HUES6 (cell line): ENCODE measurements at regions not wholly inside any gene's neighbourhood (a gene's known extent, or its start where the extent isn't known, plus 50 kb on each side); places are given as distances from the start of the nearest gene placed in this dataset.
"Not testable (repeated sequence)": the region's sequence is repeated elsewhere in the genome, so short reads cannot be mapped to it uniquely, and the experiment has no call there.

Source experiments
- H3K27ac ChIP-seq: 2 replicates; pipeline ENCODE4 v1.7.0; 2013; ENCODE audit warnings: low read depth, mild to moderate bottlenecking, low read length, inconsistent platforms
- H3K27me3 ChIP-seq: 2 replicates; pipeline ENCODE4 v1.6.1; 2013; ENCODE audit warnings: low read length; ENCODE audit not compliant: control insufficient read depth, insufficient read depth
- H3K36me3 ChIP-seq: 2 replicates; pipeline ENCODE4 v1.6.1; 2013; ENCODE audit warnings: low read length; ENCODE audit not compliant: control insufficient read depth, insufficient read depth
- H3K4me1 ChIP-seq: 2 replicates; pipeline ENCODE4 v1.6.1; 2013; ENCODE audit warnings: low read length; ENCODE audit not compliant: control insufficient read depth, insufficient read depth
- H3K4me3 ChIP-seq: 2 replicates; pipeline ENCODE4 v1.5.1; 2013; ENCODE audit warnings: low read depth, low read length
- H3K9ac ChIP-seq: one replicate; pipeline ENCODE4 v1.6.1; 2013; ENCODE audit warnings: mild to moderate bottlenecking, low read length
- H3K9me3 ChIP-seq: 2 replicates; pipeline ENCODE4 v1.6.1; 2013; ENCODE audit warnings: low read depth, low read length; ENCODE audit not compliant: control insufficient read depth, insufficient read depth

DNA sequence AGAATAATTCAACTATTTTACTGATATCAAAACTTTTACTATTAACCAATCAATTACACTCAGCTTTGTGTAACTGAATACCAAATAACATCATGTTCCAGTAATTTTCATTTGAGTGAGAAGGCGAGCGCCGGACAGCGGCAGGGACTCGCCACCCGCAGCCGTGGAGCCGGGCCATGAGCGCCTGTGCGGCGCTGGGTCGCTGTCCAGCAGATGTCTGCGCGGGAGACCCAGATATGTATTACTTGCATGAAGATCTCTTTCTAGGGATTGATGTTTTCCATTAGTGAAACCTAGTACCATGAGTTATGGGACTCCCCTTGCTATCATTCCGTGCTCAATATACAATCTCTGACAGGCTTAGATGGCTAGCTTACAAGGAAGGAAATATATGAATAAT lies 245.1 kb upstream of the PRSS16 start:
- H3K27ac ChIP-seq, result no peak overlapping the region
- no peak overlapping the region for H3K4me3 ChIP-seq
- no peaks in the 10 kb centered on the region for H3K4me1 ChIP-seq
- 0 out of 2 replicates have a peak, but pooled peaks cover 4% of the 10 kb centered on the region for H3K9me3 ChIP-seq
- H3K36me3 ChIP-seq, result no peaks in the 10 kb centered on the region
- H3K9ac ChIP-seq, result no peak overlapping the region
- no peaks in the 10 kb centered on the region for H3K27me3 ChIP-seq

DNA sequence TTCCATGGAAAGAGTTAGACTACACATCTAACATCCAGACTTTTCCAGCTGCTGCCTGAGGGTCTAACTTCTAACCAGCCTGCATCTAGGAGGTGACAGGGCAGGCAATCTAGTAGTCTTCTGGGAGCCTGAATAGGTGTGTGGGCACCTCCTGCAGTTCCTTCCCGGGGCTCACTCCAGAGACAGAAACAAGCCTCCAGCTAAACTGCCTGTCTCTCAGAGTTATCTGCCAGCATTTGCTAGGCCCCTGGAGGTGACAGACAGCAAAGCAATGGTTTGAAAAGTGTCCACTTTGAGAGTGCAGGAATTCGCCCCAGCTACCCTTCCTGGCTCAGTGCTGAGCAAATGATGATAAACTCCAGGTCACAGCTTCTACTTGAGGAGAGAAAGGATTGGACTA lies 240.5 kb upstream of the PRSS16 start:
- Histone ChIP-seq H3K9ac (no peak overlapping the region), H3K9me3 (peaks cover 13% of the 10 kb centered on the region), H3K27me3 (no peaks in the 10 kb centered on the region), H3K4me3 (no peak overlapping the region), H3K4me1 (no peaks in the 10 kb centered on the region), H3K27ac (no peak overlapping the region), H3K36me3 (no peaks in the 10 kb centered on the region)

GRCh38 chr6:27008613-27009012 lies 238.9 kb upstream of the PRSS16 start:
- not testable (repeated sequence) for H3K4me3 ChIP-seq, H3K27me3 ChIP-seq, H3K27ac ChIP-seq, H3K9ac ChIP-seq, H3K36me3 ChIP-seq, H3K4me1 ChIP-seq
- H3K9me3 ChIP-seq, result peaks cover 13% of the 10 kb centered on the region

- H3K4me3 ChIP-seq, H3K36me3 ChIP-seq, H3K27ac ChIP-seq, H3K27me3 ChIP-seq, H3K9ac ChIP-seq, H3K4me1 ChIP-seq: not testable (repeated sequence)
- peaks cover 14% of the 10 kb centered on the region for H3K9me3 ChIP-seq
These were observed 233.4 kb upstream of the PRSS16 start for GRCh38 chr6:27014053-27014452.

DNA sequence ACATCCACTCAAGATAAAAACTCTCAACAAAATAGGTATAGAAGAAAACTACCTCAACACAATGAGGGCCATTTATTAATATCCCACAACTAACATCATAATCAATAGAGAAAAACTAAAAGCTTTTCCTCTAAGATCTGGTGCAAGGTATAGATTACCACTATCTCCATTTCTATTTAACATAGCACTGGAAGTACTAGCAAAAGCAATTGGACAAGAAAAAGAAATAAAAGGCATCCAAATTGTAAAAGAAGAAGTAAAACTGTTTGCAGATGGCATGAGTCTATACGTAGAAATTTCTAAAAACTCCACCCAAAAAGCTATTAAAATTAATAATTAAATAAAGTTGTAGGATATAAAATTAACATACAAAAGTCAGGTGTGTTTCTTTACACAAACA lies 230.8 kb upstream of the PRSS16 start:
- no peak overlapping the region for H3K9ac ChIP-seq
- no peaks in the 10 kb centered on the region for H3K36me3 ChIP-seq
- H3K27me3 ChIP-seq, result no peaks in the 10 kb centered on the region
- peaks cover 9% of the 10 kb centered on the region for H3K4me1 ChIP-seq
- H3K9me3 ChIP-seq, result peaks cover 14% of the 10 kb centered on the region
- no peak overlapping the region for H3K27ac ChIP-seq
- H3K4me3 ChIP-seq, result no peak overlapping the region

DNA sequence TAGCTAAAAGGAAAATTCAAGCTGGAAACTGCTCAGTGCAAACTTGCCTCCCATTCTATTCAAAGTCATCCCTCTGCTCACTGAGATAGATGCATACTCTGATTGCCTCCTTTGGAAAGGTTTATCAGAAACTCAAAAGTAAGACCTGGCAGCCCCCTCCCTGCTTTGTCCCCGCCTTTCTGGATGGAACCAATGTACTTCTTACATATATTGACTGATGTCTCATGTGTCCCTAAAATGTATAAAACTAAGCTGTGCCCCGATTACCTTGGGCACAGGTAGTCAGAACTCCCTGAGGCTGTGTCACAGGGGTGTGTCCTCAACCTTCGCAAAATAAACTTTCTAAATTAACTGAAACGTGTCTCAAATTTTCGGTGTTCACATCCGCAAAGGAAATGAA lies 229.1 kb upstream of the PRSS16 start:
- H3K36me3 ChIP-seq, H3K27ac ChIP-seq, H3K4me1 ChIP-seq, H3K27me3 ChIP-seq, H3K9ac ChIP-seq: not testable (repeated sequence)
- Histone ChIP-seq H3K9me3 (peaks cover 14% of the 10 kb centered on the region), H3K4me3 (peak overlapping the region; percentile 78)

GRCh38 chr6:27019651-27020552 lies 227.6 kb upstream of the PRSS16 start:
- Histone ChIP-seq H3K9ac (peak overlapping the region; percentile 96), H3K4me1 (peaks cover 9% of the 10 kb centered on the region), H3K36me3 (no peaks in the 10 kb centered on the region), H3K4me3 (peak overlapping the region; percentile 78), H3K27me3 (no peaks in the 10 kb centered on the region), H3K9me3 (peaks cover 14% of the 10 kb centered on the region), H3K27ac (peak overlapping the region; percentile 94)

GRCh38 chr6:27020553-27020880 lies 227.0 kb upstream of the PRSS16 start:
- peak overlapping the region; percentile 96 for H3K9ac ChIP-seq
- no peaks in the 10 kb centered on the region for H3K36me3 ChIP-seq
- H3K27ac ChIP-seq, result no peak overlapping the region
- H3K4me3 ChIP-seq, result peak overlapping the region; percentile 78
- peaks cover 14% of the 10 kb centered on the region for H3K9me3 ChIP-seq
- peaks cover 9% of the 10 kb centered on the region for H3K4me1 ChIP-seq
- H3K27me3 ChIP-seq, result no peaks in the 10 kb centered on the region

GRCh38 chr6:27023664-27024063 lies 223.8 kb upstream of the PRSS16 start:
- H3K27me3 ChIP-seq, result no peaks in the 10 kb centered on the region
- H3K9ac ChIP-seq, result no peak overlapping the region
- no peaks in the 10 kb centered on the region for H3K36me3 ChIP-seq
- H3K4me1 ChIP-seq, result peaks cover 6% of the 10 kb centered on the region
- H3K4me3 ChIP-seq, result no peak overlapping the region
- no peak overlapping the region for H3K27ac ChIP-seq
- no peaks in the 10 kb centered on the region for H3K9me3 ChIP-seq

- H3K36me3 ChIP-seq, result no peaks in the 10 kb centered on the region
- no peak overlapping the region for H3K27ac ChIP-seq
- no peaks in the 10 kb centered on the region for H3K27me3 ChIP-seq
- no peak overlapping the region for H3K4me3 ChIP-seq
- no peak overlapping the region for H3K9ac ChIP-seq
- H3K4me1 ChIP-seq, result no peaks in the 10 kb centered on the region
- H3K9me3 ChIP-seq, result no peaks in the 10 kb centered on the region
These were observed 222.2 kb upstream of the PRSS16 start for GRCh38 chr6:27025351-27025750.

GRCh38 chr6:27026361-27026760 lies 221.1 kb upstream of the PRSS16 start:
- Histone ChIP-seq H3K9ac (no peak overlapping the region), H3K27me3 (no peaks in the 10 kb centered on the region), H3K4me3 (no peak overlapping the region), H3K36me3 (no peaks in the 10 kb centered on the region), H3K27ac (no peak overlapping the region), H3K9me3 (no peaks in the 10 kb centered on the region), H3K4me1 (no peaks in the 10 kb centered on the region)
